ENCODE measurements at regions not wholly inside any gene's neighbourhood (a gene's known extent, or its start where the extent isn't known, plus 50 kb on each side); places are given as distances from the start of the nearest gene placed in this dataset.

DNA sequence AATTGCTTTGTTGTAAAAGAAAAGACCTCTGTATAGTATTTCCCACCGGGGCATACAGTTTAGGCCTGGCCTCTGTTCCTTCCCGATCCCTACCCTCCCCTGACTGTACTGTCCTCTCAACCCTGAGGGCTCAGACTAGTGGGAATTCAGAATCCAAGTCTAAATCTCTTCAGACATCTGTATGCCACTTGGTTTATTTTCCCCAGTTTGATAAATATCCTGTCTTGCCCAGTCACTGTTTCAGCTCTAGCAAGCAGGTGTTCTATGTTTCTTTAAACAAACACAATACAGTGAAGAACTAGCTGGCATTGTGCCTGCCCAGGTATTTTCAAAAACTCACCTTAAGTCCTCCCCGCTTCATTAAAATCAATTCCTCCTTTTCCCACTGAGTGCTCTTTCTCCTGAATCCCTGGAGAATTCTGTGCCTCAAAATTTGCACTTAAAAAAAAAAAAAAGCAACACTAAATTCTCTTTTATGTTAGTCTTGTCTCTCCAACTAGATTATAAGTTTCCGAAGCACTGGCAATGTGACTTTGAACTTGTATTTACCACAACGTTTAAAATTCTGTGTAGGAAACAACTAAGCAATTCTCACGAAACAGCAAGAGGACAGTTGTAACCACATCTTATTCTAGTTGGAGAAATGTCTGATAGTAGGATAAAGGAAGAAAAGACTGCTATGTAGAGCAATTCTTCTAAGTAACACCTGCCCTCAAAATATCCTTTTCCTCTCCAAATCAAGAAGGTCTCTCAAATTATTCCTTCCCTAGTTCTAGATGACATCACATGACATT, 112.0 kb upstream of the CARMIL1 start:
- H3K4me3 Mint-ChIP-seq, result peak overlapping the region; percentile 90
- peaks cover 4% of the 10 kb centered on the region for H3K9me3 Mint-ChIP-seq
- no peaks in the 10 kb centered on the region for H3K27me3 Mint-ChIP-seq (ENCODE audit: insufficient read depth)
- peaks cover 74% of the 10 kb centered on the region for H3K4me1 Mint-ChIP-seq (ENCODE audit: low read depth)
- H3K36me3 Mint-ChIP-seq (ENCODE audit: low read depth), result peaks cover 20% of the 10 kb centered on the region
- intact Hi-C loops (cut with micrococcal nuclease), result loop anchor here (1.0 kb wide), 2 partner anchors 12 to 29 kb away; no protein-coding TSS in a partner anchor
- H3K27ac Mint-ChIP-seq, result peak overlapping the region; percentile 96
- DNase-seq (ENCODE audit: low spot score), result no peak

DNA sequence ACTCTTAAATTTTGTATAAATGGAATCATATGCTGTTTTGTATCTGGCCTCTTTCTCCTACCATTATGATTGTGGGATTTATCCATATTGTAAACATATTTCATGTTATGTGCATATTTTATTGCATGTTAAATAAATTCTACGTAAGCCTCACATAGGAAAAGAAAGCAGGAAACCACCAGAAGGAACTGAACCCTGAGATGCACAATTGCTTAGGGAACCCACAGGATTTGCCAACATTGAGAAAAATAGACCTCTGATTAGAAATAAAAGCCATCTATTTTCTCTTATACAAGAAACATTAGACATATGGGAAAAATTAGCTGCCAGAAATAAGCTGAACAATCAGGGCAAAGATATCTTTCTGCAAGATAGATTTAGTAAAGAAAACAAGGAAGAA, 111.2 kb upstream of the CARMIL1 start:
- intact Hi-C loops (cut with micrococcal nuclease), result no loop called here
- Mint-ChIP-seq H3K9me3 (peaks cover 4% of the 10 kb centered on the region), H3K4me1 (ENCODE audit: low read depth) (peaks cover 83% of the 10 kb centered on the region), H3K36me3 (ENCODE audit: low read depth) (peaks cover 23% of the 10 kb centered on the region), H3K27ac (peak overlapping the region; percentile 96), H3K4me3 (peak overlapping the region; percentile 90), H3K27me3 (ENCODE audit: insufficient read depth) (no peaks in the 10 kb centered on the region)
- DNase-seq (ENCODE audit: low spot score), result no peak

DNA sequence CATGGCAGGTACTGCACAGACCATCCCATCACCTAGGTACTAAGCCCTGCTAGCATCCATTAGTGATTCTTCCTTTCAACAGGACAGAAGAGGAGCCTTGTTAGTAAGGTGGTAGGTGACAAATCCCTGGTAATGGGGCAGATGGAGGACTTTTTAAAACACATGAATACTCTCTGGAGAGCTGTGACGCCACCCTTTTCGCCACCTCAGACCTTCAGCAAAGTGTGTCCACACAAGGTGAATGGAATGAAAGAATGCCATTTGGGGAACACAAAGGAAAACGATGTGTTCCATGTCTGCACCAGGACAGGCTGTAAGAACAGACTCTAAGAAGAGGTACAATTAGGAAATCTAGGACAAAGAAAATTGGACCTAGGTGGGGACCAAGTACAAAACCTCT, 110.5 kb upstream of the CARMIL1 start:
- peak overlapping the region; percentile 31 for H3K27ac Mint-ChIP-seq
- no peak for DNase-seq (ENCODE audit: low spot score)
- H3K27me3 Mint-ChIP-seq (ENCODE audit: insufficient read depth), result no peaks in the 10 kb centered on the region
- intact Hi-C loops (cut with micrococcal nuclease), result no loop called here
- peaks cover 89% of the 10 kb centered on the region for H3K4me1 Mint-ChIP-seq (ENCODE audit: low read depth)
- H3K4me3 Mint-ChIP-seq, result no peak overlapping the region
- peaks cover 19% of the 10 kb centered on the region for H3K36me3 Mint-ChIP-seq (ENCODE audit: low read depth)
- peaks cover 4% of the 10 kb centered on the region for H3K9me3 Mint-ChIP-seq

DNA sequence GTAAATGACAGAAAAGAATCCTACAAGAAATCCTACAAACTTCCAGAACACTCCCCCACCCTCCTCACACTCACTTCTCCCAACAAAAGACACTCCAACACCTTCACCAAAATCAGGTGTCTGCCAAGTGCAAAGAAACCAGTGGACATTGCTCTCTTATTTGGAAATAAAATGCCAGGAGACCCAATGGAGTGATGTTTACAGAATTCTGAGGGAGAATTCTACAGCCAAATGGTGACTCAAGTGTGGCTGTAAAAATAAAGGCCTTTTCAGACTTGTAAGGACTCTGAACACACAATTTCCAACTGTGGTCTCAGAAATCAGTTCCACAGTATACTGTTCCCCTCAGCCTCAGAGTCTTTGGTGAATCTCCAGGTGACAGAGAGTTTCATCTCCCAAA, 109.6 kb upstream of the CARMIL1 start:
- peaks cover 13% of the 10 kb centered on the region for H3K36me3 Mint-ChIP-seq (ENCODE audit: low read depth)
- peaks cover 1% of the 10 kb centered on the region for H3K9me3 Mint-ChIP-seq
- peak overlapping the region; percentile 41 for H3K4me3 Mint-ChIP-seq
- H3K4me1 Mint-ChIP-seq (ENCODE audit: low read depth), result peaks cover 95% of the 10 kb centered on the region
- intact Hi-C loops (cut with micrococcal nuclease), result no loop called here
- no peak for DNase-seq (ENCODE audit: low spot score)
- H3K27ac Mint-ChIP-seq, result peak overlapping the region; percentile 74
- H3K27me3 Mint-ChIP-seq (ENCODE audit: insufficient read depth), result no peaks in the 10 kb centered on the region

DNA sequence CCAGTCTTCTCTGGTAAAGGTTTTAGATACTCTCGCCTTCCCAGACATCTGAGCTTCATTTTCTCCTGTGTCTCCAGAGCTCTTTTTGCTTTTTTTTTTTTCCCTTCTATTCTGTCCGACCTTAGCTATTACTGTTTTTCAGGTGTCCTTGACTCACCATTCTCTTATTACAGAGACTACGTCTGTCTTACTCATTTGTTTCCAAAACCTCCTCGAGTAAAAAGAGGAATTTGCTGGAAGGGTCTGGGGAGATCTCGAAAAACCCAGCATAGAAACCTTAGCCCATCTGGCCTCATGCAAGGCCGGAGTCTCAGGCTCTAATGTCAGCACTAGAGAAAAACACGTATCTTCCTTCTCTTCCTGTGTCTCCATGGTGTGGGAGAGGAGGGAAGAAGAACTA, 109.2 kb upstream of the CARMIL1 start:
- DNase-seq (ENCODE audit: low spot score), result no peak
- no peaks in the 10 kb centered on the region for H3K27me3 Mint-ChIP-seq (ENCODE audit: insufficient read depth)
- H3K4me3 Mint-ChIP-seq, result peak overlapping the region; percentile 41
- intact Hi-C loops (cut with micrococcal nuclease), result no loop called here
- no peaks in the 10 kb centered on the region for H3K9me3 Mint-ChIP-seq
- H3K4me1 Mint-ChIP-seq (ENCODE audit: low read depth), result peaks cover 96% of the 10 kb centered on the region
- peak overlapping the region; percentile 74 for H3K27ac Mint-ChIP-seq
- H3K36me3 Mint-ChIP-seq (ENCODE audit: low read depth), result peaks cover 9% of the 10 kb centered on the region

DNA sequence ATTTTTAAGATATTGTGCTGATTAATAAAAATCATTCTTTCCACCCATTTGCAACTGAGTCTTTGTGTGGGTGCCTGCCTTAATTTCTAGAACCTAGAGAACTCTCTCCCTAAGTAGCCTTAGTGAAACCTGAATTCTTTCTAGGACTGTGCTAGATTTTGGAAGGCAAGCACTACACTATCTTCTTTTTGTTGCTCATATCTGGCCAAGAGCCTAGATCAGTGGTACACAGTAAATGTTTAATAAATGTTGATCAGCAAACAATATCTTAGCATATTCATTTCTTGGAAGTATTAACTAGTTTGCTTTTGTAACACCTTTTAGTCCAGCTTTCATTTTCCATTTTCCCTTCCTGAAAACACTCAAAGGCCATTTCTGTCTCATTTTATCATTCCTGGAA, 108.5 kb upstream of the CARMIL1 start:
- Mint-ChIP-seq H3K27ac (peak overlapping the region; percentile 62), H3K36me3 (ENCODE audit: low read depth) (peaks cover 6% of the 10 kb centered on the region), H3K4me1 (ENCODE audit: low read depth) (peaks cover 100% of the 10 kb centered on the region), H3K27me3 (ENCODE audit: insufficient read depth) (no peaks in the 10 kb centered on the region), H3K9me3 (no peaks in the 10 kb centered on the region), H3K4me3 (peak overlapping the region; percentile 2)
- intact Hi-C loops (cut with micrococcal nuclease), result no loop called here
- DNase-seq (ENCODE audit: low spot score), result no peak

DNA sequence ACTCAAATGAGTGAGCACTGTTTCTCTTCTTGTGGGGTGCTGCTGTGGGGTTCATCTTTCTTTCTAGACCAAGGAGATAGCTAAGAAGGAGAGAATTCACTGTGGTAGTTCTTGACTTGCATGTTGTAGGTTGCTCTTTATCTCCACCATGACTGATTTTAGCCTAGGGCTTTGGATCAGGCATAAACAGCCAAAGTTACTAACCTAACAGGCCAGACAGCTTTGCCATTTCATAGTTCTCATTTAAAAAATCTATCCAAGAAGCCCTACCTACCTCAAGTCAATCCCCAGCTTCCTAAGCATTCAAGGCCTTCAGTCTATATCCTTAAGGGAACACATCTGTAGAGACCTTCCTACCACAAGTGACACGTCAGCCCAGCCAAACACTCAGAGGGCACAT, 107.9 kb upstream of the CARMIL1 start:
- H3K27me3 Mint-ChIP-seq (ENCODE audit: insufficient read depth), result no peaks in the 10 kb centered on the region
- intact Hi-C loops (cut with micrococcal nuclease), result no loop called here
- H3K4me3 Mint-ChIP-seq, result peak overlapping the region; percentile 2
- DNase-seq (ENCODE audit: low spot score), result no peak
- H3K27ac Mint-ChIP-seq, result peak overlapping the region; percentile 62
- H3K36me3 Mint-ChIP-seq (ENCODE audit: low read depth), result peaks cover 3% of the 10 kb centered on the region
- H3K4me1 Mint-ChIP-seq (ENCODE audit: low read depth), result peaks cover 100% of the 10 kb centered on the region
- no peaks in the 10 kb centered on the region for H3K9me3 Mint-ChIP-seq

DNA sequence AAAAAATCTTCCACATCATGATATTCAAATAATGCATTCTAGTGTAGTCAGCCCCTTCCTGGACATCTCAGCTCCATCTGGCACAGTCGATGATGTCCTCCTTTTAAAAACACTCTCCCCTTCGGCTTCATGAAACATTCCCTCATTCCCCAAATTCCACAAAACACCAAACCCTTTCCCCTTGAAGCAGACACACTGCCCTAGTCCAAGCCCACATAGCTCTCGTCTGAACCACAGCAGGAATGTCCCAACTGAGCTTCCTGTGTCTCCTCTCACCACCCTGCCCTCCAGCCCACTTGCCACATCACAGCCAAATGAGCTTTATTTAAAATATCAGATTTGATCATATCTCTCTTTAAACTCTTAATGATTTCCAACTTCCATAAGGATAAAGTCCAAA, 106.4 kb upstream of the CARMIL1 start:
- intact Hi-C loops (cut with micrococcal nuclease), result no loop called here
- peak overlapping the region; percentile 24 for H3K4me3 Mint-ChIP-seq

DNA sequence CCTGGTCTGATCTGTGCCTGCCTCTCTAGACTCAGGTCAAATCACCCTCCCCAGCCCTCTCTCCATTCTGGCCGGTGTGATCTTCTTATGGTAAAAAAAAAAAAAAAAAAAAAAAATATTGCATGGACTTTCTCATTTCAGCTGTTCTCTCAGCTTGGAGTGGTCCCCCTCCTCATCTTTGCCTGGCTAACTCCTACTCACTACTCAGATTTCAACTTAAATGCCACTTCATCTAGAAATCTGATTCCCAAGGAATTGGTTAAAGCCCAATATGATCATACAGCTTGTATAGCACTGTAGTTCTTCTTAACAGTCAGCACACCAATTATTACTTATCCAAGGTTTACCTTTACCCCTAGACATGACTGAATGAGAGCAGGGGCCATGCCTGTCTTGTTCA, 105.9 kb upstream of the CARMIL1 start:
- intact Hi-C loops (cut with micrococcal nuclease), result no loop called here
- Mint-ChIP-seq H3K4me1 (ENCODE audit: low read depth) (peaks cover 99% of the 10 kb centered on the region), H3K27me3 (ENCODE audit: insufficient read depth) (no peaks in the 10 kb centered on the region), H3K27ac (peak overlapping the region; percentile 51), H3K9me3 (no peaks in the 10 kb centered on the region), H3K4me3 (no peak overlapping the region), H3K36me3 (ENCODE audit: low read depth) (peaks cover 3% of the 10 kb centered on the region)
- DNase-seq (ENCODE audit: low spot score), result no peak

More for the DNA sequence above, 106.4 kb upstream of the CARMIL1 start:
- Mint-ChIP-seq H3K27me3 (ENCODE audit: insufficient read depth) (no peaks in the 10 kb centered on the region), H3K36me3 (ENCODE audit: low read depth) (peaks cover 3% of the 10 kb centered on the region), H3K27ac (peak overlapping the region; percentile 51), H3K9me3 (no peaks in the 10 kb centered on the region), H3K4me1 (ENCODE audit: low read depth) (peaks cover 99% of the 10 kb centered on the region)
- no peak for DNase-seq (ENCODE audit: low spot score)

DNA sequence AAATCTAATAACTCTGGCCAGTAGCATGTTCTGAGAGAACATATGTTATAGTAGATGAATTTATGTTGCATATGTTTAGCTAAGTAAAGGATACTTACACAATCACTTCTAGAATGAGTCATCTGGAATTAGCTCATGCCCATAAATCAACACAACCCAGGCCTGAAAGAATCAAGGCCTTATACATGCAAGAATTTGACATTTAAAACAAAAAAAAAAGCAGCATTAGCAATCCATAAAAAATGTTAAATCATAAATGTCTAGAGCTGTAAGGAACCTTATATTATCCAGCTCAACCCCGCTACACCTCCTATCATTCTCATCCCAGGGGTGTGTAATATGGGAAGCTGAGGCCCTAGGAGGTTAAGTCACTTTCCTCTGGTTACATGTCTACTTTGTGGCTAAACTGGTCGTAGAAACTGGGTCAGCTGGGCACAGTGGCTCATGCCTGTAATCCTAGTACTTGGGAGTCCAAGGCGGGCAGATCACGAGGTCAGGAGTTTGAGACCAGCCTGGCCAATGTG, 105.2 kb upstream of the CARMIL1 start:
- H3K4me3 Mint-ChIP-seq, result no peak overlapping the region
- H3K27me3 Mint-ChIP-seq (ENCODE audit: insufficient read depth), result no peaks in the 10 kb centered on the region
- no peaks in the 10 kb centered on the region for H3K9me3 Mint-ChIP-seq
- peak overlapping the region; percentile 71 for H3K27ac Mint-ChIP-seq
- no peak for DNase-seq (ENCODE audit: low spot score)
- H3K4me1 Mint-ChIP-seq (ENCODE audit: low read depth), result peaks cover 99% of the 10 kb centered on the region
- intact Hi-C loops (cut with micrococcal nuclease), result loop anchor here (1.0 kb wide), 1 partner anchor 36 kb away; no protein-coding TSS in a partner anchor
- H3K36me3 Mint-ChIP-seq (ENCODE audit: low read depth), result peaks cover 3% of the 10 kb centered on the region

DNA sequence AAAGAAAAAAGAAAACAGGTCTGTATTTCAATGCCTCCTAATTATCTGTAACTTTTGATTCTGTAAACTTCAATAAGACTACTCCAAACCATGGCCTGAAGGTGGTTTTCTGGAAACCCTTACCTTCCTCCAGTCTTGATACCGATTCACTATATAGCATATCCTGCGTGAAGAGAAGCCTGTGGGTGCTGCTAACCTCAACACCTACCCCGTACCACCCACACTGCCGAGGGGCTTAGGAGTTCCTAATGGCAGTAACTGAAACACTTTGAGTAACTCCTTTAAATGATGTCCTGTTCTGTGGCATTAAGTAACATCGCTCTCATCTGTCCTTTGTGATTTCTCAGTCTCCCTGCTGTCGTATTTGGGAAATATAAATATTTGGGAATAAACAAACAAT, 104.5 kb upstream of the CARMIL1 start:
- no peak for DNase-seq (ENCODE audit: low spot score)
- peaks cover 99% of the 10 kb centered on the region for H3K4me1 Mint-ChIP-seq (ENCODE audit: low read depth)
- peaks cover 3% of the 10 kb centered on the region for H3K9me3 Mint-ChIP-seq
- H3K27ac Mint-ChIP-seq, result peak overlapping the region; percentile 71
- H3K27me3 Mint-ChIP-seq (ENCODE audit: insufficient read depth), result no peaks in the 10 kb centered on the region
- no peak overlapping the region for H3K4me3 Mint-ChIP-seq
- intact Hi-C loops (cut with micrococcal nuclease), result loop anchor here (1.0 kb wide), 1 partner anchor 36 kb away; no protein-coding TSS in a partner anchor
- H3K36me3 Mint-ChIP-seq (ENCODE audit: low read depth), result peaks cover 3% of the 10 kb centered on the region

DNA sequence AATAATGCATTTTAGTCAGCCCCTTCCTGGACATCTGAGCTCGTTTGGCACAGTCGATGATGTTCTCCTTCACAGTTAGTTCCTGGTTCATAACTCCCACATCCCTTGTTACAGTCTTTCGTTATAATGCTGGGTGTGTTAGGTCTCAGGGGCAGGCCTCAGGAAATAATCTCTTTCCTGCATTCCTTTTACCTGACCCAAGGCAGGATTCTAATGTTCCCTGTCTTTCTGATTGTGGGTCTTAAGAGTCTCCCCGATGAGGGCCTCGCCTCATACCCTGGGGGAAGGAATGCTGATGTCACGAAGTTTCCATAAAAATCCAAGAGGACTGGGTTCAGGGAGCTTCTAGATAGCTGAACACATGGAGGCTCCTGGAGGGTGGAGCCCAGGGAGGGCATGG, 104.0 kb upstream of the CARMIL1 start:
- Mint-ChIP-seq H3K36me3 (ENCODE audit: low read depth) (peaks cover 3% of the 10 kb centered on the region), H3K4me1 (ENCODE audit: low read depth) (peaks cover 99% of the 10 kb centered on the region), H3K27me3 (ENCODE audit: insufficient read depth) (no peaks in the 10 kb centered on the region), H3K9me3 (peaks cover 3% of the 10 kb centered on the region), H3K4me3 (no peak overlapping the region), H3K27ac (peak overlapping the region; percentile 76)
- intact Hi-C loops (cut with micrococcal nuclease), result no loop called here
- DNase-seq (ENCODE audit: low spot score), result no peak

DNA sequence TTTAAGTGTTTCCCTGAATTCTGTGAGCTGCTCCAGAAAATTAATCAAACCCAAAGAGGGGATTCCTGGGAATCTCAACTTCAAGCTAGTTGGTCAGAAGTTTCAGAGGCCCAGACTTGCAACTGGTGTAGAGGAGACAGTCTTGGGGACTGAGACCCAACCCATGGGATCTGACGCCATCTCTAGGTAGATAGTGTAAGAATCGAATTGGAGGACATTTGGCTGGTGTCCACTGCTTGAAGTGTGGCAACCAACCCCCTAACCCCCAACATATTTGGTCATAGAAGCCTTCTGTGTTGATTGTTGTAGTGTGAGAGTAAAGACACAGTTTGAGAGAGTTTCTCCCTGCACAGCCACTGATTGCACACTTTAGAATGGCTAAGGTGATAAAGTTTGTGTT, 103.5 kb upstream of the CARMIL1 start:
- Mint-ChIP-seq H3K36me3 (ENCODE audit: low read depth) (peaks cover 3% of the 10 kb centered on the region), H3K27ac (peak overlapping the region; percentile 76), H3K4me1 (ENCODE audit: low read depth) (peaks cover 99% of the 10 kb centered on the region), H3K9me3 (peaks cover 3% of the 10 kb centered on the region), H3K27me3 (ENCODE audit: insufficient read depth) (no peaks in the 10 kb centered on the region), H3K4me3 (peak overlapping the region; percentile 40)
- intact Hi-C loops (cut with micrococcal nuclease), result no loop called here
- DNase-seq (ENCODE audit: low spot score), result no peak
